GM12873 (cell line): ENCODE measurements at regions not wholly inside any gene's neighbourhood (a gene's known extent, or its start where the extent isn't known, plus 50 kb on each side); places are given as distances from the start of the nearest gene placed in this dataset.

Experiments used
- TF ChIP-seq, protein P1 (sequence below): IDR thresholded peaks from 2 replicates; pipeline ENCODE4 v1.5.1; 2012; ENCODE audit warnings: low read depth, mild to moderate bottlenecking, moderate library complexity, low read length, control low read depth; ENCODE audit not compliant: insufficient read depth; ENCODE audit errors: missing control alignments

DNA sequence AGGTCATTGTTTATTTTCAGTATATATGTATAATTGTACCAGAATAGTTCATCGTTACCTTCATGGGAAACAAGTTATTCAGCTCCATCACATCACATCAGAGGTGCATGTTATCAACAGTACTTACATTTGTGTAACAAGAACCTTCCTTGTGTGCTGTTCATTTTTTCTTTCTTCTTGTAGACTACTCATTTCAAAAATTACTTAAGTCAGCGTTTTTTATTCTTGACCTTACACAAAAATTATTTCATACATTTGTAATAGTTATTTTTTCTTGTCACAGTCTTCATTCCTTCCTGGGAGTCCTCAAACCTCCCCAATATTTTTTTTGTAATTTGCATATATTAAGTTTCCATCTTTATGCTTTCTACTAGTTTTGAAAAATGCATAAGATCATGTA lies 725.7 kb upstream of the ADGRB3 start:
- TF ChIP-seq, protein P1, sequence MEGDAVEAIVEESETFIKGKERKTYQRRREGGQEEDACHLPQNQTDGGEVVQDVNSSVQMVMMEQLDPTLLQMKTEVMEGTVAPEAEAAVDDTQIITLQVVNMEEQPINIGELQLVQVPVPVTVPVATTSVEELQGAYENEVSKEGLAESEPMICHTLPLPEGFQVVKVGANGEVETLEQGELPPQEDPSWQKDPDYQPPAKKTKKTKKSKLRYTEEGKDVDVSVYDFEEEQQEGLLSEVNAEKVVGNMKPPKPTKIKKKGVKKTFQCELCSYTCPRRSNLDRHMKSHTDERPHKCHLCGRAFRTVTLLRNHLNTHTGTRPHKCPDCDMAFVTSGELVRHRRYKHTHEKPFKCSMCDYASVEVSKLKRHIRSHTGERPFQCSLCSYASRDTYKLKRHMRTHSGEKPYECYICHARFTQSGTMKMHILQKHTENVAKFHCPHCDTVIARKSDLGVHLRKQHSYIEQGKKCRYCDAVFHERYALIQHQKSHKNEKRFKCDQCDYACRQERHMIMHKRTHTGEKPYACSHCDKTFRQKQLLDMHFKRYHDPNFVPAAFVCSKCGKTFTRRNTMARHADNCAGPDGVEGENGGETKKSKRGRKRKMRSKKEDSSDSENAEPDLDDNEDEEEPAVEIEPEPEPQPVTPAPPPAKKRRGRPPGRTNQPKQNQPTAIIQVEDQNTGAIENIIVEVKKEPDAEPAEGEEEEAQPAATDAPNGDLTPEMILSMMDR = no peak

DNA sequence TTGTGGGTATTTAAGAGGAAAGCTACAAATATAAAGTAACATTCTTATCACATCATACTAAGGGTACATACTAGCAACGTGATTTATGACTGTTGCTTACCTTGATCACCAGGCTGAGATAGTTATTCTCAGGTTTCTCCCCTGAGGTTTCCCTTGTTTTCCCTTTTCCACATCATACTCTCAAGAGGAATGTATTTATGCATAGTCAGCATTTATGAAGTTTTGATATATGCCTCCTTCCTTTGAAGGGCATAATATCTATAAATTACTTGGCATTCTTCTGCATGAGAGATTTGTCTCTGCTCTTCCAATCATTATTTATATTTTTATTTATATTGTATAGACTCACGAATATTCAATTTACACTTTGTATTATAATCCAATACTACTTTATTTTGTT lies 726.7 kb upstream of the ADGRB3 start:
- TF ChIP-seq, protein P1 = no peak

DNA sequence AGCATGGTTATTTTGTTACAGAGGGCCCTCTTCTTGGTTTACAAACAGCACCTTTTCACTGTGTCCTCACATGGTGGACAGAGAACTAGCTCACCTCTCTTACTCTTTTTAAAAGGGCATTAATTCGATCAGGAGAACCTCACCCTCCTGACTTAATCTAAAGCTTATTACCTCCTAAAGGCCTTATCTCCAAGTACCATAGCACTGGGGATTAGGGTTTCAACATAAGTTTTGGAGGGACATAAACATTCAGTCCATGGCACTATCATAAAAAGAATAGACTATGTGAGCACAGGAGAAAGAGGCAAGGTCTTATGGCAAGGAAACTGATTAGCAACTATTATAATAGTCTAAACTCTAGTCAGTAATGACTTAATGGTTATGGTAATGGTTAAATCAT lies 736.2 kb upstream of the ADGRB3 start:
- TF ChIP-seq, protein P1 = no peak

DNA sequence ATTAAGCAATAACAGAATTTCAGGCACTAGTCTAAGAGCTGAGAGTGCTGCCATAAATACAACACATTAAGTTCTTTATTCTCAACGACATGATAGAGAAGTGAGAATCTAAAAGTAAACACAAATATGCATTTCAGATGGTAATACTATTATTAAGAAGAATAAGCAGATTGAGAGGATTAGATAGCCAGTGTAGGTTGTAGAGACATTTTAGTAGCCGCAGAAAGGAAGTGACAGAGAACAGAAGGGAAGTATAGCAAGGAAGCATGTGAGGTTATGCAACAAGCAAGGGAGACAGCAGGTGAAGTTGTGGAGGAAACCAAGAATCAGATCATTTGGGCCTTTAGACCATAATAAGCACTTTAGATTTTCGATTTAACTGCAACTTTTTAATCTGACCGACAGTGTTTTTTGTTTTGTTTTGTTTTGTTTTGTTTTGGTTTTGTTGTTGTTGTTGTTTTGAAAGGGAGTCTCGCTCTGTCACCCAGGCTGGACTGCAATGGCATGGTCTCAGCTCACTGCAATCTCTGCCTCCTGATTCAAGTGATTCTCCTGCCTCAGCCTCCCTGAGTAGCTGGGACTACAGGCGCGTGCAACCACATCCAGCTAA lies 737.0 kb upstream of the ADGRB3 start:
- TF ChIP-seq, protein P1 = no peak

DNA sequence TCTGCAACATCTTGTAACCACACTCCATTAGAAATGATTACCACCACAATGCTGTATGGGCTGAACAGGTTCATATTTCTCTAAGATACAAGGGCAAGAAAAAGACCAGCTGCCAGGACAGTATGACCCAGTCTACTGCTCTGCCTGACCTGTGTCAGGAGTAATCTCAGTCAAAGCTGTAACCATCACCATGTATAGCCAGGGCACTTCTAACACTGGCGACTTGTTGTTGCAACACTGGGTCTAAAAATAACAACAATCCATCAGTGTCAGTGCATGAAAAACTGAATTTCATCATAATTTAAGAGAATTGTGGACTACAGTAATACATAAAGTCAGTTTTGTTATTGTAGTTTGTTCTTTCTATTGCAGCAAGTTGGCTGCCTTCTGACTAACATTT lies 738.6 kb upstream of the ADGRB3 start:
- TF ChIP-seq, protein P1 = no peak

DNA sequence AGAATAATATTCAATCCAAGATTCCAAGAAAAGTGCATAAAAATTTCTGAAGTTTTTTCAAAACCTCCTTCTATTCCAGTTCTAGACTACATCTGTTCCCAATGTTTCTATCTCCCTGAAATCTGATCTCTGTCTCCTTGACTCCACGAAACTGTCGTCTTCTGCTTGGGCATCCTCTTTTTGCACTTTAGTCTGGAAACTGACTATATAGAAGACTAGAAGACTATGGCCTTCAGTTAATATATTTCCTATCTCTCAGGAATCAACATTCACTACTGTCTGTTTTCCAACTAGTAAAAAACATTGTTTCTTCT lies 745.4 kb upstream of the ADGRB3 start:
- TF ChIP-seq, protein P1 = no peak

DNA sequence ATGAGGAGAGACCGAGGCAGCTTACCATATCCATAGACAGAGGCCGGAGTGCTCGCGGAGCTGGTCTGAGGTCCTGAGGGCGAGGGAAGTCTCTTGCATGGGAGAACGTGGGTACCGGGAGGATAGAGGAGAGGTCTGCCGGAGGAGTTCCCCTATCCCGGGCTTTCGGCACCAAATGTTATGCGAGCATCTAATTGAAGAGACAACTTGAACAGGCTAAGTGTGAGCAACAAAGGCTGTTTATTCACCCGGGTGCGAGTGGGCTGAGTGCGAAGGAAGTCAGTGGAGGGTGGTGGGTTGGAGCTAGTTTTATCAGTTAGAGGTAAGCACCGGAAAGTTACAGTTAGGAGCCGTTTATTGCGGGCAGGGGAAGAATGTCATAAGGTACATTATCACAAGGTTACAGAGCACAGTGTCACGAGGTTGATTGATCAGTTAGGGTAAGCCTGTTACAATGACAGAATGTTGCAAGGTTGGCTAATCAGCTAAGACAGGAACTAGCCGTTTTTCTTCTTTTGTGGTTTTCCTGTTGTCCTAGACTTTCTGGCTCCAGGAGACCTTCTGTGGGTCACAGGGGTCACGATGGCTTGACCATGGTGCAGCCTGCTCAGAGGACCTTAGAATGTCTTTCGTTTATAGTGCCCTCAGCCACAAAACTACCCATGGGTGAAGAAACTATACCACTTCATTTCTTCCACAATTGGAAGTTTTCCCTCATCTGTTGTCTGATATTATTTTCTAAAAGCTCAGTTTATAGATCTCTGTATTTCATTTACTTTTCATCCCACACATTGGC lies 746.0 kb upstream of the ADGRB3 start:
- TF ChIP-seq, protein P1 = no peak
